GM12875 (cell line): ENCODE measurements at regions not wholly inside any gene's neighbourhood (a gene's known extent, or its start where the extent isn't known, plus 50 kb on each side); places are given as distances from the start of the nearest gene placed in this dataset.

Experiments used
- H3K4me3 ChIP-seq: one replicate; pipeline ENCODE4 v1.5.1; 2011; ENCODE audit warnings: low read depth, low read length, control low read depth
- CTCF ChIP-seq: IDR thresholded peaks from 2 replicates; pipeline ENCODE4 v1.5.1; 2011; ENCODE audit warnings: low read depth, mild to moderate bottlenecking, control low read depth, inconsistent platforms, low read length, moderate library complexity, borderline replicate concordance; ENCODE audit not compliant: insufficient read depth

- no peak for TF ChIP-seq CTCF
- H3K4me3 ChIP-seq, result no peak overlapping the region
Observed at GRCh38 chr11:33605703-33606102, 94.9 kb downstream of the C11orf91 start.

- H3K4me3 ChIP-seq, result no peak overlapping the region
- TF ChIP-seq CTCF, result no peak
Observed at GRCh38 chr11:33598426-33599069, 102.1 kb downstream of the C11orf91 start.

- TF ChIP-seq CTCF, result no peak
- no peak overlapping the region for H3K4me3 ChIP-seq
Observed at GRCh38 chr11:33594188-33594587, 106.4 kb downstream of the C11orf91 start.

- no peak for TF ChIP-seq CTCF
- H3K4me3 ChIP-seq, result no peak overlapping the region
Observed at GRCh38 chr11:33590441-33590840, 110.2 kb downstream of the C11orf91 start.

- H3K4me3 ChIP-seq, result no peak overlapping the region
- TF ChIP-seq CTCF, result no peak
Observed at GRCh38 chr11:33588056-33588455, 112.6 kb downstream of the C11orf91 start.

GRCh38 chr11:33585586-33586209 is 114.9 kb downstream of the C11orf91 start:
- no peak for TF ChIP-seq CTCF

More at GRCh38 chr11:33585586-33586209, 114.9 kb downstream of the C11orf91 start:
- H3K4me3 ChIP-seq, result no peak overlapping the region
